Endothelial cell of umbilical vein (primary cell): ENCODE measurements at regions not wholly inside any gene's neighbourhood (a gene's known extent, or its start where the extent isn't known, plus 50 kb on each side); places are given as distances from the start of the nearest gene placed in this dataset.

ENCODE experiments used
- BruUV-seq: library from RNA; stranded (reverse); fragments of 400-500 nt; replicated peaks from 2 replicates; lab custom pipeline; 2021; lab: Mats Ljungman, UMichigan
- CTCF ChIA-PET: fragments of 300-600, 350-600 bp; sonication (Branson Sonifier 250); formaldehyde crosslinking; loops from one replicate; lab custom pipeline; 2021; ENCODE audit warnings: antibody characterized with exemption, inconsistent platforms; lab: Charles Lee
- POLR2A ChIA-PET: fragments of 300-600, 350-600 bp; sonication (Branson Sonifier 250); formaldehyde crosslinking; loops from one replicate; lab custom pipeline; 2021; ENCODE audit warnings: antibody characterized with exemption, inconsistent platforms; lab: Charles Lee
- DNase-seq: peaks from one replicate; pipeline ENCODE4 v3.0.0-alpha.2; 2011; ENCODE audit warnings: low read depth, low spot score
- FAIRE-seq: peaks from 2 replicates; lab custom pipeline; 2011; peaks lifted over from hg19 to GRCh38; lab: Jason Lieb, UNC
- H2AFZ ChIP-seq: 2 replicates; pipeline ENCODE4 v1.6.0; 2012; ENCODE audit warnings: low read depth, low read length, control low read depth, inconsistent platforms
- H3K27ac ChIP-seq: 2 replicates; pipeline ENCODE4 v1.5.1; 2011; ENCODE audit warnings: low read depth, mild to moderate bottlenecking, control low read depth, low read length, moderate library complexity; ENCODE audit not compliant: insufficient read depth
- H3K27me3 ChIP-seq, 2 experiments: 2 replicates each; pipeline versions ENCODE4 v1.6.0 to v1.6.1; 2011; ENCODE audit warnings: low read length in 2 of 2, mixed read lengths in 1 of 2; ENCODE audit not compliant: control insufficient read depth in 2 of 2, insufficient read depth in 2 of 2
- H3K36me3 ChIP-seq, 2 experiments: 2 replicates in 1 of 2; 3 replicates in 1 of 2; pipeline ENCODE4 v1.5.1; 2011; ENCODE audit warnings: low read length in 2 of 2, mild to moderate bottlenecking in 1 of 2, moderate library complexity in 1 of 2; ENCODE audit not compliant: control insufficient read depth in 2 of 2, insufficient read depth in 2 of 2; ENCODE audit errors: extremely low read depth in 1 of 2
- H3K4me1 ChIP-seq: 3 replicates; pipeline ENCODE4 v1.5.1; 2011; ENCODE audit warnings: mild to moderate bottlenecking, low read length; ENCODE audit not compliant: control insufficient read depth, insufficient read depth; ENCODE audit errors: extremely low read depth
- H3K4me2 ChIP-seq: 2 replicates; pipeline ENCODE4 v1.6.1; 2011; ENCODE audit warnings: low read length, control low read depth, mixed read lengths; ENCODE audit not compliant: insufficient read depth
- H3K4me3 ChIP-seq, 3 experiments: fragments of 200-600 bp in 1 of 3; sonication (generic), shearing (Covaris generic) in 1 of 3; replicated peaks in 1 of 3; 2 replicates each; pipeline ENCODE4 v1.5.1; 2011 to 2016; ENCODE audit warnings: control low read depth in 3 of 3, low read length in 3 of 3, mild to moderate bottlenecking in 2 of 3, inconsistent platforms in 1 of 3, low read depth in 1 of 3, moderate library complexity in 1 of 3; ENCODE audit not compliant: insufficient read depth in 1 of 3
- H3K79me2 ChIP-seq: 2 replicates; pipeline ENCODE4 v1.6.0; 2012; ENCODE audit warnings: low read length, inconsistent platforms; ENCODE audit not compliant: control insufficient read depth, insufficient read depth
- H3K9ac ChIP-seq: replicated peaks from 2 replicates; pipeline ENCODE3; 2011; ENCODE audit warnings: low read length, control low read depth; ENCODE audit not compliant: insufficient read depth; ENCODE audit errors: extremely low read depth
- H3K9me1 ChIP-seq: replicated peaks from 3 replicates; pipeline ENCODE4 v1.6.0; 2011; ENCODE audit warnings: mild to moderate bottlenecking, low read length; ENCODE audit not compliant: control insufficient read depth, insufficient read depth; ENCODE audit errors: extremely low read depth
- H3K9me3 ChIP-seq: replicated peaks from 2 replicates; pipeline ENCODE4 v1.5.1; 2012; ENCODE audit warnings: low read length, inconsistent platforms; ENCODE audit not compliant: control insufficient read depth, insufficient read depth
- H4K20me1 ChIP-seq: replicated peaks from 2 replicates; pipeline ENCODE3; 2011; ENCODE audit warnings: mild to moderate bottlenecking, low read length; ENCODE audit not compliant: control insufficient read depth, insufficient read depth; ENCODE audit errors: extremely low read depth
- EZH2 ChIP-seq: IDR thresholded peaks from 2 replicates; pipeline ENCODE4 v1.6.1; 2012; ENCODE audit warnings: borderline replicate concordance, low read depth, mild to moderate bottlenecking, moderate library complexity, low read length, inconsistent platforms; ENCODE audit not compliant: severe bottlenecking
- FOS ChIP-seq: IDR thresholded peaks from 2 replicates; pipeline ENCODE4 v1.6.1; 2011; ENCODE audit warnings: mild to moderate bottlenecking, low read length, moderate library complexity, borderline replicate concordance; ENCODE audit not compliant: insufficient read depth
- GATA2 ChIP-seq: IDR thresholded peaks from 2 replicates; pipeline ENCODE4 v1.7.0; 2011; ENCODE audit warnings: low read depth, mild to moderate bottlenecking, moderate library complexity, mixed read lengths, low read length; ENCODE audit not compliant: insufficient read length, insufficient read depth
- JUN ChIP-seq: IDR thresholded peaks from 2 replicates; pipeline ENCODE4 v1.6.1; 2011; ENCODE audit warnings: borderline replicate concordance, low read depth; ENCODE audit not compliant: insufficient read length, insufficient read depth
- MYC ChIP-seq: IDR thresholded peaks from one replicate; pipeline ENCODE4 v1.6.1; 2011; ENCODE audit warnings: mild to moderate bottlenecking, low read depth, low read length
- POLR2A ChIP-seq: IDR thresholded peaks from 2 replicates; pipeline ENCODE4 v1.6.1; 2012; ENCODE audit warnings: low read depth, mild to moderate bottlenecking, control low read depth, low read length
- POLR2AphosphoS5 ChIP-seq: IDR thresholded peaks from 2 replicates; pipeline ENCODE4 v1.6.1; 2012; ENCODE audit warnings: low read depth, mild to moderate bottlenecking, control low read depth, low read length, moderate library complexity; ENCODE audit not compliant: insufficient read depth
- dilution Hi-C: fragments of 300-500 bp; cut with MboI; formaldehyde crosslinking; loops from one replicate; pipeline ENCODE4 v1.15.0; 2019; ENCODE audit warnings: low sequenced_read_pairs; ENCODE audit not compliant: extremely low pct_ligation_motif_present
- intact Hi-C: fragments of 100-400 bp; cut with micrococcal nuclease; formaldehyde crosslinking; loops from one replicate; pipeline ENCODE4 v1.10.0; 2022
- TF ChIP-seq, protein P1 (sequence below): IDR thresholded peaks from 2 replicates; pipeline ENCODE4 v1.6.1; 2011; ENCODE audit not compliant: insufficient read depth, insufficient read length
- TF ChIP-seq, protein P2 (sequence below), 2 donors: IDR thresholded peaks; 1 replicate in 1 of 2; 2 replicates in 1 of 2; pipeline ENCODE4 v1.5.1; 2011; ENCODE audit warnings: low read length in 2 of 2, mild to moderate bottlenecking in 2 of 2, moderate library complexity in 2 of 2, control low read depth in 1 of 2, inconsistent platforms in 1 of 2, low read depth in 1 of 2; ENCODE audit not compliant: insufficient read depth in 1 of 2; ENCODE audit errors: extremely low read depth in 1 of 2

DNA sequence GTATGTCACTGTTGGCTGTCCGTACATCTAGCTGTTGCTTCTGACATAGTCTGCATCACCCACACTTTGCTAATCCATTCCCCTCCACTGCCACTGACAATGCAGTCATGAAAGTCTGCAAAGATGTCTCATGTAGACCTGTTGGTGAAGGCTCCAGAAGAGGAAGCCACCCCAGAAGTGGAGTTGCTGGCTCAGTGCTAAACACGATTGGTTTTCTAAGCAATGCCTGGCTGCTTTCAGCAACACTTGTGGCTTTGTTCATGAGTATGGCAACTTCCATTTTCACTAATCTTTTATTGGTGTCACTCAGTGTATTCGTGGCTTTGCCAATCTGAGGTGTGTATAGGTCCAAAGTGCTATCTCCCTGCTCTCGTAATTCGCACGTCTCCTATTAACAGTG is 288.1 kb downstream of the GADD45G start:
- Histone ChIP-seq H3K27me3 (no peaks in the 10 kb centered on the region), H3K9me1 (no peaks in the 10 kb centered on the region), H2AFZ (no peak overlapping the region), H3K36me3 (no peaks in the 10 kb centered on the region), H3K79me2 (no peaks in the 10 kb centered on the region), H3K27ac (no peak overlapping the region), H3K4me2 (no peak overlapping the region), H4K20me1 (no peaks in the 10 kb centered on the region), H3K9ac (no peak overlapping the region), H3K4me1 (no peaks in the 10 kb centered on the region), H3K4me3 (no peak overlapping the region), H3K9me3 (no peaks in the 10 kb centered on the region)
- no peak for DNase-seq
- no peak for FAIRE-seq
- intact Hi-C loops = no loop called here
- BruUV-seq = no TSS peak
- ChIA-PET CTCF (no interaction called here), POLR2A (no interaction called here)
- dilution Hi-C loops = no loop called here
- no peak for TF ChIP-seq MYC

DNA sequence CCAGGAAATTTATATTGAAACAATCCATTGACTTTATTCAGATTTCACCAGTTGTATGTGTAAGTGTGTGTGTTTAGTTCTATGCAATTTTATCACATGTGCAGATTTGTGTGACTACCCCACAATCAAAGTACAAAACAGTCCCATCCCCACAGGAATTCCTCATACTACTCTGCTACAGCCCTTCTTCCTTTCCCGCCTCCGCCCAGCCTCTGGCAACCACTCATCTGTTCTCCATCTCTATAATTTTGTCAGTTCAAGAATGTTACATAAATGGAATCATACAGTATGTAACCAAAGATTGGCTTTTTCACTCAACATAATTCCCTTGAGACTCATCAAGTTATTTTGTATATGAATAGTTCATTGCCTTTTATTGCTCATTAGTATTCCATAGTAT is 289.1 kb downstream of the GADD45G start:
- no peak for TF ChIP-seq GATA2
- no peak for TF ChIP-seq POLR2AphosphoS5
- TF ChIP-seq, protein P1, sequence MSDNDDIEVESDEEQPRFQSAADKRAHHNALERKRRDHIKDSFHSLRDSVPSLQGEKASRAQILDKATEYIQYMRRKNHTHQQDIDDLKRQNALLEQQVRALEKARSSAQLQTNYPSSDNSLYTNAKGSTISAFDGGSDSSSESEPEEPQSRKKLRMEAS = no peak
- no peak for TF ChIP-seq POLR2A
- TF ChIP-seq JUN = no peak
- no peak for TF ChIP-seq FOS
- no peak for TF ChIP-seq EZH2
- TF ChIP-seq, protein P2, sequence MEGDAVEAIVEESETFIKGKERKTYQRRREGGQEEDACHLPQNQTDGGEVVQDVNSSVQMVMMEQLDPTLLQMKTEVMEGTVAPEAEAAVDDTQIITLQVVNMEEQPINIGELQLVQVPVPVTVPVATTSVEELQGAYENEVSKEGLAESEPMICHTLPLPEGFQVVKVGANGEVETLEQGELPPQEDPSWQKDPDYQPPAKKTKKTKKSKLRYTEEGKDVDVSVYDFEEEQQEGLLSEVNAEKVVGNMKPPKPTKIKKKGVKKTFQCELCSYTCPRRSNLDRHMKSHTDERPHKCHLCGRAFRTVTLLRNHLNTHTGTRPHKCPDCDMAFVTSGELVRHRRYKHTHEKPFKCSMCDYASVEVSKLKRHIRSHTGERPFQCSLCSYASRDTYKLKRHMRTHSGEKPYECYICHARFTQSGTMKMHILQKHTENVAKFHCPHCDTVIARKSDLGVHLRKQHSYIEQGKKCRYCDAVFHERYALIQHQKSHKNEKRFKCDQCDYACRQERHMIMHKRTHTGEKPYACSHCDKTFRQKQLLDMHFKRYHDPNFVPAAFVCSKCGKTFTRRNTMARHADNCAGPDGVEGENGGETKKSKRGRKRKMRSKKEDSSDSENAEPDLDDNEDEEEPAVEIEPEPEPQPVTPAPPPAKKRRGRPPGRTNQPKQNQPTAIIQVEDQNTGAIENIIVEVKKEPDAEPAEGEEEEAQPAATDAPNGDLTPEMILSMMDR (IDR thresholded peaks at IDR 0.05; ENCODE audit: extremely low read depth in 1 of 2, insufficient read depth in 1 of 2, low read depth in 1 of 2, low read length in 2 of 2) = no peak
- no peak for TF ChIP-seq MYC
- dilution Hi-C loops (no loop called here), intact Hi-C loops (no loop called here)
- Histone ChIP-seq H3K27ac (no peak overlapping the region), H3K4me2 (no peak overlapping the region), H2AFZ (no peak overlapping the region), H3K4me1 (no peaks in the 10 kb centered on the region), H3K4me3 (no peak overlapping the region), H4K20me1 (no peaks in the 10 kb centered on the region), H3K36me3 (no peaks in the 10 kb centered on the region), H3K27me3 (no peaks in the 10 kb centered on the region), H3K9me3 (no peaks in the 10 kb centered on the region), H3K9me1 (no peaks in the 10 kb centered on the region), H3K9ac (no peak overlapping the region), H3K79me2 (no peaks in the 10 kb centered on the region)
- BruUV-seq = no TSS peak
- no peak for FAIRE-seq
- no peak for DNase-seq
- ChIA-PET CTCF (no interaction called here), POLR2A (no interaction called here)
